GM19023 (cell line): ENCODE measurements at regions not wholly inside any gene's neighbourhood (a gene's known extent, or its start where the extent isn't known, plus 50 kb on each side); places are given as distances from the start of the nearest gene placed in this dataset.
A peak's percentile ranks its signal among the peaks of the same experiment; 100 is the strongest.

Experiments used
- ATAC-seq: cut with Tn5 transposase; IDR thresholded peaks from one replicate; pipeline ENCODE4 v1.9.1; 2021; ENCODE audit warnings: mild to moderate bottlenecking, moderate library complexity; ENCODE audit not compliant: unreplicated experiment

DNA sequence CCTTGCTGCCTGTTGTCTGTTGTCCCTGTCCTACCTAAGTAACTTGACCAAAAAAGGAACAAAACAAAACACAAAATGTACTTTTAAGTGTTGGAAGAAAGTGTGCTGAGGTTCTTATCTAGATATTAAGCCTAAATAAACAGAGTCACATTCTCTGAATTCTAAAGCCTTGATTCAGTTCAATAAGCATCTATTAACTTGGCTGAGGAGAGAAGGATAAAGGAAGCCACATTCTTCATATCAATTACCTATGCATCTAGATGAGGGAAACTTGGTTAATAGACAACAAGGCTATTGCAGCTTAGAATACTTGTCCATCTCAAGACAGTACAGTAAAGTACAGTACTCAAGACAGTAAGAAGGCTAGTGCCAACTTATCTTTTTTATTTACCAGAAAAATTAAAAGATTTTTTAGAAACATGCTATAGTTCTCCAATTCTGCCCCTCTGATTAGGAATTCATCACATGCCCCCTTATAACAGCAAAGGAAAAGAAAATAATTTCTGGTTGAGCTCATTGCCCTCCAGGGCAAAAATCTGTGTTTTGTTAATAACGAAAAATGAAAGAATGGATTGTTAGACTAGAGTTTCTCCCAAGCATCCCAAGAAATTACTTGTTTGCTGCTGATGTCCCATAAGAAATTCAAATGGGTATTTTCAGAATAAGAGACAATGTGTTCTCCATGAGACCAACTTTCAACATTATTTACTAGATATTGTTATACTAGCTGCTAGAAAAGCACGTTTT is 546.5 kb upstream of the SEMA3D start:
- no peak for ATAC-seq

GRCh38 chr7:85730012-85730411 is 543.2 kb upstream of the SEMA3D start:
- no peak for ATAC-seq

- ATAC-seq, result no peak
These were observed 538.2 kb upstream of the SEMA3D start for GRCh38 chr7:85725026-85725425.

DNA sequence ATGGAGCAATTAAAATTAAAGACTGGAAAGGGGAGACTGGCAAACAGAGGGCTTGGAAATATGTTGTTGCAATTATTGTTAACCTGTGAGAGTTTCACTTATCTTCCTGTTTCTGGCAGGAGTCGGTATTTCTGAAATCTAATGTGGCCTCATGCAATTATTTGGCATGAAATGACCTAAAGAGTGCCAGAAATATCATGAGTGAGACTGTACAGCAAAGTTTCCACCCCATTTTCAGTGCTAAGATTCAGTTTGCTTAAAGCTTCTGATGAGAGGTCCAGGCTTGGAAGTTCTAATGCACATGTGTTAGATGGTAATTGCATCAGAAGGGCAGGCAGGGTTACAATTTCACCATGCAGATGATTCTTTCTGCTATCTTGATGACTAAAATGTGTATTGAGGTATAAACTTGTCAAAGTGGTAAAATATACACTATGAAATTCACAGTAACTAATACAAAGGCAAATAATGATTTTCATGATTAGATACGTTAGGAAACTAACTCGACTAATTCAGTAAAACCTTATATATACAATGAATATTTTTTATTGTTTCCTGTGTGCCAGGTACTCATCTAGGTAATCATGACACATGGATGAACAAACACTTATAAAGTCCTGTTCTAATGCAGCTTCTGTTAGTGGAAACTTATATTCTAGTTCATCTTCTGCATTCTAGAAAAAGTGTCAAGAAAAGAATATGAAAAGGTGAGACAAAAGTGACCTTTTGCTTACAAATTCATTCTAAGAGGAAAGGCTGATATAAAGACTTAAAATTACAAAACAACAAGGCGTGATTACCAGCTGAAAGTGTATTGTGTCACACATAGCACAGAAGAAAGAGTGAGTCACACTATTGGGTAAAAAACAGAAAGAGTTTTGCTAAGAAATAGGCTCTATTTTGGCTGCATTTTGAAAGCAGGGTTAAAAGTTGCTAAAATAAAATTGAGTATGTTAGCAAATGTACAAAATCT is 533.4 kb upstream of the SEMA3D start:
- no peak for ATAC-seq

- no peak for ATAC-seq
These were observed 529.5 kb upstream of the SEMA3D start for GRCh38 chr7:85716353-85716752.

GRCh38 chr7:85714951-85715350 is 528.1 kb upstream of the SEMA3D start:
- no peak for ATAC-seq

DNA sequence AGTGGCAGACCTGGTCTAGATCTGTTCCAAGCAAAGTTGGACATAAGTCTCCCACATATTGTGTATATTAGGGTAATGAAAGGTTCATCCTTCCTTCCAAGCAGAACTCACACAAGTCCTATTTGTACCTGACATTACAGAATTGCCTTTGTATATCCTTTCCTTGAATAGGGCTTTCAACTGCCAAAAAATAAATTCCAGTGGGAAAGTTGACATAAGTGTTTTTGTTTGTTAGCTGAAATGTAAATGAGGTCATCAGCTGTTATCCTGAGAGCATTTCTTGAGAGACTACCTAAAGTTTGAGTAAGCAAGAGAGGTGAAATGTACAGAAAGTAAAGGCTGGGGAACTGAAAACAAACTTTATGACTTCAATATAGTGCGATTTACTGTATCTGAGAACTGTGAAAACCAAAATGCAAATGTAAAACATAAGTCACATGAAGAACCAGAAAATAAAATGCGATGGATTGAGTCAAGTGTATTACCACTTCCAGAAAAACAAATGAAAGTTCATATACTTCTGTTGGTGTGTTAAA is 527.3 kb upstream of the SEMA3D start:
- ATAC-seq, result peak; percentile 63

GRCh38 chr7:85713171-85713570 is 526.3 kb upstream of the SEMA3D start:
- ATAC-seq, result no peak

- no peak for ATAC-seq
These were observed 525.0 kb upstream of the SEMA3D start for GRCh38 chr7:85711894-85712293.

DNA sequence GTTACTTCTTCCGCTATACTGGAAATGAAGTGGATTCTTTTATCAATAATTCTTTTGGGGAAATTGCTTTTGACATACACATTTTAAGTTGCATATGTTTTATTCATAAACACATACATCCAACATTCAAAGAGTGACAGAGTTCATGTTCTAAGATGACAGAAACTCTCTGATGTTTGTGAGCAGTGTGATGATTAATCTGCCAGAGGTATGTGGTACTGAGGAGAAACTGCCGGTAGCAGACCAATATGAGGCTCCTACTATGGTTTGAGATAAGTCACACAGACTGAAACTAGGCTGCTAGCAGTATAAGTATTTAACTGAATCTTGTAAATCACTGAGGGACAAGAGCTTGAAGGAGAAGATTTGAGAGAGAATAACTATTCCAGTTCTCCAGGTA is 524.1 kb upstream of the SEMA3D start:
- ATAC-seq, result no peak

GRCh38 chr7:85708221-85708620 is 521.4 kb upstream of the SEMA3D start:
- no peak for ATAC-seq

GRCh38 chr7:85705076-85705475 is 518.2 kb upstream of the SEMA3D start:
- ATAC-seq, result no peak

DNA sequence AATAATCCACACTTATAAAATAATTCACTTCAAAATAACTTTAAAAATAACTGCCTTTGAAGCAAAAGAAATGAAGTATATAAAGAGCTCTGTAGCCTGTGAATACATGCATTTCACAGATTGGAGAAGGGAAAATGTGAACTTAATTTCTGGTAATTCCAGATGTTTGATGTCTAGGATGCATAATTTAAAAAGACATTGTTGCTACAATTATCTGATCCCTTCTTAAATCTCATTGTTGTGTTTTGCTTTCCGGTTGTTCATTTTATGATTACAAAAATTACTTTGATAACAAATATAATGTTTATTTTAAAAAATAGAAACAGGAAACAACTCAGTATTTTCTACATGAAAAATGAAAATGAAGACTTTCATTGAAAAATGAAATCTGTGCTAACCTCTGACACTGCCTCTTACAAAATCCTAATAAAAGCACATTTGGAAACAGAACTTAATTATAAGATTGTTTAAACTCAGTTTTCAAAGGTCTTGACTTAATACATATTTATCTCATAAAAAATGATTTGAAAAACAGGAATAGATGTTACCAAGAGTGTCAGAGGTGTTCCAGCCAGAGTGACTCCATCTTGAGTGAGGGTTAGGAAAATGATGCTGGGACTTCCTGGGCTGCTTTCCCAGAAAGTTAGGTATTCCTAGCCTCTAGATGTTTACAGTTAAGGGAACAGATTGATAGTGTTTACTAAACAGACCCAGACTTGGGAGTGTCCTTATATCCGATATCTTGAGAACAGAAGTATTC is 516.6 kb upstream of the SEMA3D start:
- no peak for ATAC-seq

DNA sequence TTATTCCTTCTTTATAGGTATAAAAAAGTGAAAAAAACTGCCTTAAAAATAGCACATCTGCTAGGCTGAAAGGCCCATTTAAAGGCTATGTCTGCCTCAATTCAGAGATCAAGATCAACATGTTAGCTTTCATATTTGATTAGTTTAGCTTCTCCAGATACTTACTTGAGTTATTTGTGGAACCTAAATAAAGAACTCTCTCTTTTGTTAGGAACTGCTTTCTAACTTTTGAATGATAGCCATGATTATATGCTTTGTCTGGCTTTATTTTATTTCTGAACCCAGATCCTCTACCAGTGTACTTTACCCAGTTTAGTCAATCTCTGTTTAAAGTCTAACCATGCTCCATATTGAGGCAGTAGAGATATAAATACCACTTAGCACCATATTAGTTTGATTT is 515.5 kb upstream of the SEMA3D start:
- ATAC-seq, result no peak

- no peak for ATAC-seq
These were observed 512.6 kb upstream of the SEMA3D start for GRCh38 chr7:85699482-85699881.

DNA sequence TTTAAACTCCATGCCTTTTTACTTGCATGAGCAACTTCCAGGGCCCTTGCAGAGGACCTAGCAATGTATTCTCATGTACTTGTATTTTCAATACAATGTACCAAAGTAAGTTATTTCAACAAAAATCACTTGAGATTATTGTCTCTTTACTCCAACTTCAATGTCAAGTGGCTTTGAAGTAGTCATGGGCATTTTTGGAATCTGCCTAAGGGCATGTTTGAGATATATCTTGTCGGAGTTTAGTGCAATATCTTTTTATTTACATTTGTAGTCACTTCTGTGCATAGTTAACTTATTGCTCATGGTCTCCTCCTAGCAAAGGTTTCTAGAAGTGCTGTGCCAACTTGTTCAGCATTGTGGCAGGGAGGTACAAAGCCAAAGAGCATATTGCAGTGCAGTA is 508.7 kb upstream of the SEMA3D start:
- no peak for ATAC-seq

GRCh38 chr7:85695041-85695440 is 508.2 kb upstream of the SEMA3D start:
- no peak for ATAC-seq

DNA sequence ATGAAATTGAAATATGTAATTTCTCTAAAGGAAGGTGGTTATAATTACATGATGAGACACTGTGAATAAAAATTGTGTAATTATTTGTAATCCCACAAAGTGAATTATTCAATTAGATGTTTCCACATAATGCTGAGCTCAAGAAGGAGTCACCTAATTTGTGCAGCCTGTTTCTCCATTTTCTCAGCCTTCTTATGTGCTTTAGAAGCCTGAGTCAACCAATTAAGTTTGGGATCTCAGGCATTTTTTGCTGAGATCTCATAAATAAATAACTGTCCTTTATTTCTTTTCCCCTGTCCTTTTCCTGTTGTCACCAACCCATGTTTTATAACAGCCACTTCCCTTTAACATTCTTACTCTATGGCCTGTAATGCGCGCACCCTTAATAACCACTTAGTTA is 506.5 kb upstream of the SEMA3D start:
- ATAC-seq, result no peak

- ATAC-seq, result no peak
These were observed 501.9 kb upstream of the SEMA3D start for GRCh38 chr7:85688712-85689111.

DNA sequence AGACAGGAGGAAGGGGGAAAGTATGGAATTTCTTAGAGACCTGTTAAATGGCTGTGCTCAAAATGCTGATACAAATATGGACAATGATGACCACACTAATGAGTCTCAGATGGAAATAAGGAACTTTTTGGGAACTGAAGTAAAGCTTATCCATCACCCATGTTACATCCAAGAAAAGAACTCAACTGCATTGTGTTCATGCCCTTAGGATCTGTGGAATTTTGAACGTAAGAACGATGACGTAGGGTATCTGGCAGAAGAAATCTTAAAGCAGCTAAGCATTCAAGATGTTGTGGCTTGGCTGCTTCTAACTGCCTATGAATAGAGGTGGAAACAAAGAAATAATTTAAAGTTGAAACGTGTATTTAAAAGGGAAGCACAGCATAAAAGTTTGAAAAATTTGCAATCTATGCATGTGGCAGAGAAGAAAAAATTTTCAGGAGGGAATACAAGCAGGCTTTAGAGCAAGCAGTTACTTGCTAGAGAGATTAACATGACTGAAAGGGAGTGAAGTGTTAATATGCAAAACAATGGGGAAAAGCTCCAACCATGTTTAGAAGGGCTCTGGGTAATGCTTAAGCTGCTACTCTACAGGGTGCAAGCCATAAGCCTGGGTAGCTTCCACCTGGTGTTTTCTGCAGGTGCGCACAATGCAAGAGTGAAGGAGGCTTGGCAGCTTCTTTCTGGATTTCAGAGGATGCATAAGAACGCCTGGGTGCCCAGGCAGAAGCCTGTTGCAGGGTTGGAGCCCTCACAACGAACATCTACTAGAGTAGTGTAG is 499.7 kb upstream of the SEMA3D start:
- ATAC-seq, result no peak
